GM12892 (cell line): ENCODE measurements at regions not wholly inside any gene's neighbourhood (a gene's known extent, or its start where the extent isn't known, plus 50 kb on each side); places are given as distances from the start of the nearest gene placed in this dataset.

ENCODE experiments used
- POLR2A ChIP-seq: IDR thresholded peaks from 2 replicates; pipeline ENCODE4 v1.6.1; 2011; ENCODE audit warnings: low read depth, low read length, control low read depth
- TAF1 ChIP-seq: IDR thresholded peaks from 2 replicates; pipeline ENCODE4 v1.6.1; 2011; ENCODE audit warnings: low read depth, mild to moderate bottlenecking, control low read depth, low read length, borderline replicate concordance

- TF ChIP-seq POLR2A = no peak
- no peak for TF ChIP-seq TAF1
Observed at GRCh38 chr6:85944776-85945175, 302.1 kb upstream of the SYNCRIP start.
